CD4-positive, alpha-beta memory T cell (primary cell): ENCODE measurements at regions not wholly inside any gene's neighbourhood (a gene's known extent, or its start where the extent isn't known, plus 50 kb on each side); places are given as distances from the start of the nearest gene placed in this dataset.

Experiments used
- CTCF ChIA-PET: fragments of 350-600 bp; sonication (Branson Sonifier 250); formaldehyde crosslinking; loops from one replicate; lab custom pipeline; 2021; ENCODE audit warnings: inconsistent platforms; ENCODE audit not compliant: partially characterized antibody; lab: Charles Lee
- POLR2A ChIA-PET: fragments of 350-600 bp; sonication (Branson Sonifier 250); formaldehyde crosslinking; loops from one replicate; lab custom pipeline; 2021; ENCODE audit not compliant: partially characterized antibody; lab: Charles Lee
- DNase-seq, 5 donors: peaks; one replicate each; pipeline versions ENCODE4 v3.0.0 to v3.0.0-alpha.2; 2020 to 2022; ENCODE audit warnings: mixed read lengths in 1 of 5
- H3K27ac ChIP-seq: one replicate; pipeline ENCODE4 v1.7.0; 2013; ENCODE audit warnings: low read depth, low read length
- H3K27me3 ChIP-seq: 2 replicates; pipeline ENCODE4 v1.7.0; 2013; ENCODE audit warnings: mild to moderate bottlenecking, low read length, moderate library complexity; ENCODE audit not compliant: insufficient read depth
- H3K36me3 ChIP-seq: 2 replicates; pipeline ENCODE4 v1.7.0; 2013; ENCODE audit warnings: mild to moderate bottlenecking, low read length, moderate library complexity; ENCODE audit not compliant: insufficient read depth
- H3K4me1 ChIP-seq: 2 replicates; pipeline ENCODE4 v1.7.0; 2013; ENCODE audit warnings: mild to moderate bottlenecking, low read length, moderate library complexity; ENCODE audit not compliant: insufficient read depth
- H3K4me3 ChIP-seq, 2 donors: one replicate each; pipeline ENCODE4 v1.7.0; 2013; ENCODE audit warnings: low read length in 2 of 2, mild to moderate bottlenecking in 1 of 2
- H3K9me3 ChIP-seq, 2 donors: one replicate each; pipeline ENCODE4 v1.7.0; 2013; ENCODE audit warnings: low read length in 2 of 2, control low read depth in 1 of 2; ENCODE audit not compliant: control insufficient read depth in 1 of 2
- H3K27ac Mint-ChIP-seq, 7 donors: one replicate each; pipeline ENCODE4 v1.8.0; 2020 to 2021; ENCODE audit warnings: mixed read lengths in 7 of 7, mild to moderate bottlenecking in 6 of 7, inconsistent platforms in 3 of 7, moderate library complexity in 3 of 7
- H3K27me3 Mint-ChIP-seq, 2 donors: one replicate each; pipeline ENCODE4 v1.8.0; 2020 to 2021; ENCODE audit warnings: mixed read lengths in 2 of 2
- H3K36me3 Mint-ChIP-seq, 2 donors: one replicate each; pipeline ENCODE4 v1.8.0; 2020 to 2021; ENCODE audit warnings: mixed read lengths in 2 of 2, inconsistent platforms in 1 of 2, mild to moderate bottlenecking in 1 of 2
- H3K4me1 Mint-ChIP-seq, 4 donors: one replicate each; pipeline ENCODE4 v1.8.0; 2020 to 2021; ENCODE audit warnings: mixed read lengths in 4 of 4, mild to moderate bottlenecking in 1 of 4
- H3K4me3 Mint-ChIP-seq, 8 donors: one replicate each; pipeline ENCODE4 v1.8.0; 2020 to 2021; ENCODE audit warnings: mixed read lengths in 8 of 8, mild to moderate bottlenecking in 7 of 8, moderate library complexity in 6 of 8, inconsistent platforms in 3 of 8
- H3K9me3 Mint-ChIP-seq, 8 donors: one replicate each; pipeline ENCODE4 v1.8.0; 2020 to 2021; ENCODE audit warnings: mixed read lengths in 8 of 8, mild to moderate bottlenecking in 5 of 8, inconsistent platforms in 3 of 8, moderate library complexity in 1 of 8
- intact Hi-C: fragments of 100-400 bp; cut with micrococcal nuclease; formaldehyde crosslinking; loops from one replicate; pipeline ENCODE4 v1.15.1; 2023

DNA sequence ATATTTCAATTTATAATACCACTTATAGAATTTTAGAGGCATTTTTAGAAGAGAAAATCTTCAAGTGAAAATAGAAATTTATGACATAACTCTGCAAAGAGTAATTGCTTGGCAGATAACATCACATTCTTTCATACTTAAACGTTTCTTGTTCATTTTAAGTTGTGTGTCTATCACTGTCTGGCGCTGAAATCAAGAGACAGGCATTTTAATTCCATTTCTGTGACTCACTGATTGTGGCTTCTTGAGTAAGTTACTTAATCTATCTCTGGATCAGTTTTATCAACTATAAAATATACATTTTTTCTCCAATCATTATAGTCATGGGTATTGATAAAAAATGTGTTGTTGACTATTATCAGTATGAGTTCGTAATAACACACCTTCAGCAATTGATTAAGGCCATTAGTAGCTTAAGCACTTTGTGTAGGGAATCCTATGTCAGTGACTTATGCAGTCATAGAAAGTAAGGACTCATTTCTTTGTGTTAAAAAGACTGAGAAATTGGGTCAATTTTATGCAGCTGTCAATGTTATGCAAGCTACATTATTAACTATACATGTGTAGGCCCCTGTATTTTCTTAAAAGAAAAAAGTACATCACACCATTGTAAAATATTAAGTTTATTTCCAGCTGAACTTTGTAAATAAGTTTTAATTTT, 497.3 kb downstream of the CCDC85A start:
- Histone ChIP-seq H3K9me3 (peaks cover 0 to 3% of the 10 kb centered on the region in 2 donors), H3K4me1 (no peaks in the 10 kb centered on the region), H3K27me3 (no peaks in the 10 kb centered on the region), H3K27ac (no peak overlapping the region), H3K36me3 (no peaks in the 10 kb centered on the region), H3K4me3 (no peak overlapping the region)
- no peak overlapping the region for H3K27ac Mint-ChIP-seq
- intact Hi-C loops: no loop called here
- no peaks in the 10 kb centered on the region for H3K36me3 Mint-ChIP-seq
- peaks cover 0 to 14% (median 6%) of the 10 kb centered on the region in 8 donors for H3K9me3 Mint-ChIP-seq
- no peak for DNase-seq
- ChIA-PET CTCF (no interaction called here), POLR2A (no interaction called here)
- H3K27me3 Mint-ChIP-seq: no peaks in the 10 kb centered on the region
- H3K4me1 Mint-ChIP-seq: no peaks in the 10 kb centered on the region
- H3K4me3 Mint-ChIP-seq: no peak overlapping the region

DNA sequence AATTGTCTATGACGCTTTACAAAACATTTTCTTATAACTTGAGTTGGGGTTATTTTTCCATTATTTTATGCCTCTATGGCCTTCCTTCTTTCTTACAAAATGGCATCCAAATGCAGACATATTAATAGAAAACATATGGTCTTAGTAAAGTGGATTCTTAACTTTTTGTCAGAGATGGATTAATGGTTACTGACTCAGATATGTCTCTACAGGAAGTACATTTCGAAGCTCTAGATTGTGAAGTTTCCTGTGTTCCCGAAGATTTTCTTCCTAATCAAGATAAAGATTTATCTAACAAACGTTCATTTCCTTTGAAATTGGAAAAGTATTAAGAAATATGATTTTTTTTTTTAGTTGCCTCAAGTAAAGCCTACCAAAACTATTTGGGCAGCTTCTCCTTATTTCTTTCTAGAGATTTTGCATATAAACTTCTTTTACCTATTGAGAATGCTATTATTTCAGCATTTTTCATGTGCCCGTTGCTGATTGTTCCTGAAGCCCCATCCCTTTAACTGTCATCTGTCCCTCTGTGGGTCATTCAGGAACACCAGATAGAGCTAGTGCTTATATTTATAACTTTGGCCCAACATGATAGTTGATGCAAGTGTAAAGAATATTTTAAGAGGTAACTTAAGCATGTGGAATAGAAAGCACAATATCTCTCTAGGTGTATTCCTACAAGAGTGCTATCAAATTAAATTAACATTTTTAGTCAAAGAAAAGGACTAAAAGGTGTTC, 498.0 kb downstream of the CCDC85A start:
- H3K4me1 ChIP-seq: no peaks in the 10 kb centered on the region
- DNase-seq: no peak
- no peaks in the 10 kb centered on the region for H3K36me3 Mint-ChIP-seq
- no peak overlapping the region for H3K27ac ChIP-seq
- peaks cover 0 to 3% of the 10 kb centered on the region in 2 donors for H3K9me3 ChIP-seq
- H3K36me3 ChIP-seq: no peaks in the 10 kb centered on the region
- H3K4me3 Mint-ChIP-seq: no peak overlapping the region
- ChIA-PET POLR2A (no interaction called here), CTCF (no interaction called here)
- H3K27me3 ChIP-seq: no peaks in the 10 kb centered on the region
- H3K9me3 Mint-ChIP-seq: peaks cover 0 to 18% (median 6%) of the 10 kb centered on the region in 8 donors
- no peak overlapping the region for H3K4me3 ChIP-seq
- no peak overlapping the region for H3K27ac Mint-ChIP-seq
- H3K27me3 Mint-ChIP-seq: no peaks in the 10 kb centered on the region
- no peaks in the 10 kb centered on the region for H3K4me1 Mint-ChIP-seq
- intact Hi-C loops: no loop called here

DNA sequence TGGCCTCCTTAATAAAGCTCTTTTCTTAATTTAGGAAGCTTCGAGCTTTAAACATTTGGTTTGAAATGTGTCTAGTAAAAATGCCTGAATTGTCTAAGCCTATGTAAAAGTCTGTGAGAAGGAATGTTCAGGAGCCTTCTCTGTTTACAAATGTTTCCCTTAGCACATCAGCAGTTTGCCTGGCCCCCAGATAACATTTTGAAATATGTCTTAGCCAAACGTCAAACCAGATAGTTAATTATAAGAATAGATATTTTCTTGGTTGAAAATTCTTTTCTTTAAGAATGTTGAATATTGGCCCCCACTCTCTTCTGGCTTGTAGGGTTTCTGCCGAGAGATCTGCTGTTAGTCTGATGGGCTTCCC, 498.6 kb downstream of the CCDC85A start:
- Histone ChIP-seq H3K4me1 (no peaks in the 10 kb centered on the region), H3K27ac (no peak overlapping the region), H3K27me3 (no peaks in the 10 kb centered on the region), H3K9me3 (no peaks in the 10 kb centered on the region), H3K4me3 (no peak overlapping the region), H3K36me3 (no peaks in the 10 kb centered on the region)
- Mint-ChIP-seq H3K36me3 (no peaks in the 10 kb centered on the region), H3K9me3 (peaks cover 0 to 18% (median 5%) of the 10 kb centered on the region in 8 donors), H3K4me1 (no peaks in the 10 kb centered on the region), H3K4me3 (no peak overlapping the region), H3K27me3 (no peaks in the 10 kb centered on the region), H3K27ac (no peak overlapping the region)
- intact Hi-C loops: no loop called here
- ChIA-PET POLR2A (no interaction called here), CTCF (no interaction called here)
- no peak for DNase-seq

DNA sequence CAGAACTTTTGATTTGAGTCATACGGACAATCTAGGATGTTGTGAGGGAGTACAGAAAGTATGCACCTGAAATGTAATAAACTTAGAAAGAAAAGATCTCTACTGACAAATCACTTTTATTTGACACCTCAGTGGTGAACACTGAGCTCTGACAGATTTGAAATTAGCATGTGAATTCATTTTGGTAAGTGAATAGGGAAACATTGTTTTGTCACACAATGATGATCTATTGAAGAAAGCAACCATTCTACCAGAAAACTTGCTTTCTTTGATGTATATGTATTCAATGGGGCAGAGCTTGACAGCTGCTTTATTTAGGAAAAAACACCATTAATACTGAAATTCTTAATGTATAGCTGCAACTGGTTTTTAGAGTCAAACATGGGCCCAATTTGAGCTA, 500.5 kb downstream of the CCDC85A start:
- H3K36me3 Mint-ChIP-seq: no peaks in the 10 kb centered on the region
- H3K9me3 ChIP-seq: no peaks in the 10 kb centered on the region
- POLR2A ChIA-PET: no interaction called here
- no peaks in the 10 kb centered on the region for H3K27me3 ChIP-seq
- no peaks in the 10 kb centered on the region for H3K36me3 ChIP-seq
- no peaks in the 10 kb centered on the region for H3K4me1 ChIP-seq
- H3K27ac ChIP-seq: no peak overlapping the region
- no peak overlapping the region for H3K27ac Mint-ChIP-seq
- no peak for DNase-seq
- no peak overlapping the region for H3K4me3 ChIP-seq
- no peaks in the 10 kb centered on the region for H3K27me3 Mint-ChIP-seq
- no peaks in the 10 kb centered on the region for H3K4me1 Mint-ChIP-seq
- CTCF ChIA-PET: no interaction called here
- no peak overlapping the region for H3K4me3 Mint-ChIP-seq
- H3K9me3 Mint-ChIP-seq: peaks cover 0 to 18% (median 5%) of the 10 kb centered on the region in 8 donors
- intact Hi-C loops: no loop called here

DNA sequence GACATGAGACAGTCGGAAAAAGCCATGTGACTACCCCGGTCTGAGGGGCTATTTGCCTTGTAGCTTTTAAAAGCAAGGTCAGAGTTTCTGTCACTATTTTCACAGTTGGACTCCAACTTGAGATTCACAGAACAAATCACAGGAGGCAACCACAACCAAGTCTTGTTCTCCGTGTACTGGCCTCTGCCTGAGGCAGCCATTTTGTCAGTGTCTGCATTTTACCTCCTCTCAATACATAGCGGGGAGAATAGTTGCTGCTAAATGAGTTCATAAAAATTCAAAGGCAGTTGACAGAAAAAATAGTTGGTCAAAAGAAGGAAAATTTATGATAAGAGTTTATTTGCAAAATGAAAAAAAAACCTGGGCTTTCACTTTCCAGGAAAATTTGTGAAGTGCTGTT, 501.4 kb downstream of the CCDC85A start:
- CTCF ChIA-PET: no interaction called here
- DNase-seq: no peak
- Mint-ChIP-seq H3K4me3 (no peak overlapping the region), H3K4me1 (no peaks in the 10 kb centered on the region), H3K36me3 (no peaks in the 10 kb centered on the region), H3K9me3 (peaks cover 0 to 18% (median 5%) of the 10 kb centered on the region in 8 donors), H3K27ac (no peak overlapping the region), H3K27me3 (no peaks in the 10 kb centered on the region)
- Histone ChIP-seq H3K27me3 (no peaks in the 10 kb centered on the region), H3K4me3 (no peak overlapping the region), H3K4me1 (no peaks in the 10 kb centered on the region), H3K9me3 (no peaks in the 10 kb centered on the region), H3K36me3 (no peaks in the 10 kb centered on the region), H3K27ac (no peak overlapping the region)
- POLR2A ChIA-PET: no interaction called here
- intact Hi-C loops: no loop called here

DNA sequence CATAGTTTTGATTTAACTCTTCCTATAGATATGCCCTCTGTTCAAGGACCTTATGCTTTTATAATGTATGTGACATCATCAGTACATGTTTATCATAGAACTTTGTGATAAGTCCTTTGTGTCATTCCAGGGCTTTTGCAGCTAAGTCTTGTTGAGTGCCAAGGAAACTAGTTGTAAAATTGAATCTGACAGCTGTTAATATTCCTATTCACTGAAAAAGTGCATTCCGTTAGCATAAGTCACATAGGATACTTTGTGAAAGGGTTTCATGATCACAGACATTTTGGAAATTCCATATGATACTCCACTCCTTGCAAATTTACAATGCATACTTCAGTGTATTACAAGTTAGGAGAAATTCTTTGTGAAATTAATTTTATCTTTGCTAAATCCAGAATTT, 503.4 kb downstream of the CCDC85A start:
- intact Hi-C loops: no loop called here

DNA sequence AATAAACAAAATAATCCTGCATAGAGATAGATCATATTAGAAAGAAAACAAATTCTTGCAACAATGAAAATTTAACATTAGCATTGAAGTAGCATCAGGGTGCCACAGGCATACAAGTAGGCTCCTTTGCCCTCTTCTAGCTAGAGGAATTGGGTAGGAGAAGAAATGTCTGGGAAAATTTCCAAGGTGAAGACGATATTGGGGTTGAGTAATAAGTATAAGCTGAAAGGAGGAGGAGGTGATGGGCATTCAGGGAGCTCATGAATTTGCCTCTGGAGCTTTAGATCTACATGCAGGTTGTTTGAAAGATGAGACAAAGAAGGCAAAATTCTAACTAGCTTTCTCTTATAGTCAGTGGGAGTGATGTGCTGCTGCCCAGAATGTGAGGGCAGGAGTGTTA, 504.9 kb downstream of the CCDC85A start:
- no peaks in the 10 kb centered on the region for H3K9me3 ChIP-seq
- no peak overlapping the region for H3K27ac ChIP-seq
- POLR2A ChIA-PET: no interaction called here
- peaks cover 0 to 16% (median 8%) of the 10 kb centered on the region in 8 donors for H3K9me3 Mint-ChIP-seq
- intact Hi-C loops: no loop called here
- CTCF ChIA-PET: no interaction called here
- no peak overlapping the region for H3K4me3 Mint-ChIP-seq
- H3K36me3 Mint-ChIP-seq: no peaks in the 10 kb centered on the region
- no peak overlapping the region for H3K27ac Mint-ChIP-seq
- no peaks in the 10 kb centered on the region for H3K27me3 ChIP-seq
- H3K4me1 Mint-ChIP-seq: no peaks in the 10 kb centered on the region
- no peak overlapping the region for H3K4me3 ChIP-seq
- DNase-seq: no peak
- H3K4me1 ChIP-seq: no peaks in the 10 kb centered on the region
- H3K36me3 ChIP-seq: no peaks in the 10 kb centered on the region
- H3K27me3 Mint-ChIP-seq: no peaks in the 10 kb centered on the region

More for the DNA sequence above, 503.4 kb downstream of the CCDC85A start:
- peaks cover 0 to 16% (median 6%) of the 10 kb centered on the region in 8 donors for H3K9me3 Mint-ChIP-seq
- no peaks in the 10 kb centered on the region for H3K27me3 Mint-ChIP-seq
- no peak overlapping the region for H3K27ac Mint-ChIP-seq
- no peaks in the 10 kb centered on the region for H3K36me3 Mint-ChIP-seq
- POLR2A ChIA-PET: no interaction called here
- Histone ChIP-seq H3K4me1 (no peaks in the 10 kb centered on the region), H3K27me3 (no peaks in the 10 kb centered on the region), H3K27ac (no peak overlapping the region), H3K9me3 (no peaks in the 10 kb centered on the region), H3K36me3 (no peaks in the 10 kb centered on the region), H3K4me3 (no peak overlapping the region)
- no peaks in the 10 kb centered on the region for H3K4me1 Mint-ChIP-seq
- CTCF ChIA-PET: no interaction called here
- H3K4me3 Mint-ChIP-seq: no peak overlapping the region
- DNase-seq: no peak
